Calu3 (cell line): ENCODE measurements at regions not wholly inside any gene's neighbourhood (a gene's known extent, or its start where the extent isn't known, plus 50 kb on each side); places are given as distances from the start of the nearest gene placed in this dataset.

Experiments used
- BruUV-seq: library from RNA; stranded (reverse); fragments of 400-500 nt; replicated peaks from 2 replicates; lab custom pipeline; 2021; lab: Mats Ljungman, UMichigan
- CTCF ChIA-PET: fragments of 300-600 bp; sonication (Branson Sonifier 250); formaldehyde crosslinking; loops from one replicate; lab custom pipeline; 2022; ENCODE audit warnings: antibody characterized with exemption; lab: Charles Lee
- DNase-seq: peaks from one replicate; pipeline ENCODE4 v3.0.0; 2022
- H3K27ac Mint-ChIP-seq: one replicate; pipeline ENCODE4 v1.8.0; 2022; ENCODE audit warnings: mixed read lengths; ENCODE audit not compliant: unreplicated experiment
- H3K27me3 Mint-ChIP-seq: one replicate; pipeline ENCODE4 v1.8.0; 2022; ENCODE audit warnings: mixed read lengths; ENCODE audit not compliant: unreplicated experiment
- H3K36me3 Mint-ChIP-seq: one replicate; pipeline ENCODE4 v1.8.0; 2022; ENCODE audit warnings: mild to moderate bottlenecking, moderate library complexity, mixed read lengths; ENCODE audit not compliant: insufficient read depth, unreplicated experiment
- H3K4me1 Mint-ChIP-seq: one replicate; pipeline ENCODE4 v1.8.0; 2022; ENCODE audit warnings: mild to moderate bottlenecking, low read depth, mixed read lengths; ENCODE audit not compliant: unreplicated experiment
- H3K4me3 Mint-ChIP-seq: one replicate; pipeline ENCODE4 v1.8.0; 2022; ENCODE audit warnings: mild to moderate bottlenecking, low read depth, moderate library complexity, mixed read lengths; ENCODE audit not compliant: unreplicated experiment
- H3K9me3 Mint-ChIP-seq: one replicate; pipeline ENCODE4 v1.8.0; 2022; ENCODE audit warnings: low read depth, mixed read lengths; ENCODE audit not compliant: unreplicated experiment
- CTCF ChIP-seq: fragments of 200-600 bp; IDR thresholded peaks from one replicate; pipeline ENCODE4 v1.8.0; 2022; ENCODE audit warnings: antibody characterized with exemption; ENCODE audit not compliant: unreplicated experiment
- intact Hi-C: fragments of 100-400 bp; cut with micrococcal nuclease; formaldehyde crosslinking; loops from one replicate; pipeline ENCODE4 v1.10.0; 2022; ENCODE audit not compliant: unreplicated experiment

GRCh38 chr5:2130361-2130760 is 247.6 kb upstream of the IRX4 start:
- no TSS peak for BruUV-seq
- TF ChIP-seq CTCF = no peak
- Mint-ChIP-seq H3K9me3 (peaks cover 7% of the 10 kb centered on the region), H3K36me3 (no peaks in the 10 kb centered on the region), H3K27me3 (peaks cover 10% of the 10 kb centered on the region), H3K4me3 (no peak overlapping the region), H3K27ac (no peak overlapping the region), H3K4me1 (no peaks in the 10 kb centered on the region)
- DNase-seq = no peak
- CTCF ChIA-PET = no interaction called here
- intact Hi-C loops = no loop called here

- intact Hi-C loops = no loop called here
- Mint-ChIP-seq H3K4me3 (no peak overlapping the region), H3K4me1 (no peaks in the 10 kb centered on the region), H3K27me3 (peaks cover 15% of the 10 kb centered on the region), H3K9me3 (peaks cover 7% of the 10 kb centered on the region), H3K27ac (no peak overlapping the region), H3K36me3 (no peaks in the 10 kb centered on the region)
- no peak for DNase-seq
- no TSS peak for BruUV-seq
- CTCF ChIA-PET = no interaction called here
- no peak for TF ChIP-seq CTCF
Measured at GRCh38 chr5:2129568-2130272, 247.0 kb upstream of the IRX4 start.

GRCh38 chr5:2128686-2129355 is 246.1 kb upstream of the IRX4 start:
- BruUV-seq = no TSS peak
- H3K9me3 Mint-ChIP-seq = peaks cover 7% of the 10 kb centered on the region

GRCh38 chr5:2126512-2126911 is 243.8 kb upstream of the IRX4 start:
- Mint-ChIP-seq H3K4me1 (no peaks in the 10 kb centered on the region), H3K4me3 (no peak overlapping the region), H3K27ac (no peak overlapping the region), H3K36me3 (no peaks in the 10 kb centered on the region), H3K9me3 (peaks cover 9% of the 10 kb centered on the region), H3K27me3 (peaks cover 15% of the 10 kb centered on the region)
- no TSS peak for BruUV-seq
- intact Hi-C loops = no loop called here
- no peak for DNase-seq
- no peak for TF ChIP-seq CTCF
- CTCF ChIA-PET = no interaction called here

More at GRCh38 chr5:2128686-2129355, 246.1 kb upstream of the IRX4 start:
- no peak for TF ChIP-seq CTCF
- no peak for DNase-seq
- intact Hi-C loops = no loop called here
- Mint-ChIP-seq H3K36me3 (no peaks in the 10 kb centered on the region), H3K4me1 (no peaks in the 10 kb centered on the region), H3K27ac (no peak overlapping the region), H3K4me3 (no peak overlapping the region), H3K27me3 (peaks cover 15% of the 10 kb centered on the region)
- CTCF ChIA-PET = no interaction called here
